ENCODE measurements at regions not wholly inside any gene's neighbourhood (a gene's known extent, or its start where the extent isn't known, plus 50 kb on each side); places are given as distances from the start of the nearest gene placed in this dataset.

DNA sequence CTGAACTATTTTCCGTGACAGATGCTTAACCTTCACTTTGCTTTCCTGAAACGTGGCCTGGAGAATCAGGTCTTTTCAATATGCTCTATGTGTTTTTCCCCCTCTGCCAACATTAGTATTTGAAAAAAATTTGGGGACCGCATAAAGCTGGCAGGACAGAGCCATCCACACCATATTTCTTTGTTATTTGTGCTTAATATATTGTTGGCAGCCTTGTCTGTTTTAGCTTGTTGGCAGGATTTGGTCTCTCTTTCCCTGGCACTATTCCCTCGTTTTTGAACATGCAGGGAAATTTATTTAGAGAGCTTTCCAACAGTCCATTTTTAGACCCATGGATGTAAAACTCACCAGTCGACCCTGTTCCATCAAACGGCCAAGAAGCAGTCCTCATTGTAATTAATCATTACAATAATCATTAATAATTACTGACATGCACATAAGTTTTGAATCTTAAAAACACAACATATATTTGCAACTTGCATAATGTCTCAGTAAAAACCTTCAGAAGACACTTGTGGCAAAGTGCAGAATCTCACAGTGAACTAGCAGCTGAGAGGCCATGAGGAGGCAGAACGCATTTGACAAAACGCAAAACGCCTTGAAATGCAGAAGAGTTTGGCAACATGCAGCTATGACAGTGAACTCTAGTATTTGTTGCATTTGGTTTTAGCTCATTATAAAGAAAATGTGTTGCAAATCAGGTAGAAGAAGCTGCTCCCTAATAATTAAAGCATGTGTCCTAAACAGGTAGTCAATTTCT is 514.2 kb downstream of the C6orf118 start:
- TF ChIP-seq, protein P1, sequence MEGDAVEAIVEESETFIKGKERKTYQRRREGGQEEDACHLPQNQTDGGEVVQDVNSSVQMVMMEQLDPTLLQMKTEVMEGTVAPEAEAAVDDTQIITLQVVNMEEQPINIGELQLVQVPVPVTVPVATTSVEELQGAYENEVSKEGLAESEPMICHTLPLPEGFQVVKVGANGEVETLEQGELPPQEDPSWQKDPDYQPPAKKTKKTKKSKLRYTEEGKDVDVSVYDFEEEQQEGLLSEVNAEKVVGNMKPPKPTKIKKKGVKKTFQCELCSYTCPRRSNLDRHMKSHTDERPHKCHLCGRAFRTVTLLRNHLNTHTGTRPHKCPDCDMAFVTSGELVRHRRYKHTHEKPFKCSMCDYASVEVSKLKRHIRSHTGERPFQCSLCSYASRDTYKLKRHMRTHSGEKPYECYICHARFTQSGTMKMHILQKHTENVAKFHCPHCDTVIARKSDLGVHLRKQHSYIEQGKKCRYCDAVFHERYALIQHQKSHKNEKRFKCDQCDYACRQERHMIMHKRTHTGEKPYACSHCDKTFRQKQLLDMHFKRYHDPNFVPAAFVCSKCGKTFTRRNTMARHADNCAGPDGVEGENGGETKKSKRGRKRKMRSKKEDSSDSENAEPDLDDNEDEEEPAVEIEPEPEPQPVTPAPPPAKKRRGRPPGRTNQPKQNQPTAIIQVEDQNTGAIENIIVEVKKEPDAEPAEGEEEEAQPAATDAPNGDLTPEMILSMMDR (IDR thresholded peaks at IDR 0.05; ENCODE audit: control insufficient read depth, insufficient read depth, low read depth, low read length, missing control alignments) = no peak
- H3K4me3 ChIP-seq (ENCODE audit: control insufficient read depth, low read depth, low read length) = no peak overlapping the region
- DNase-seq (ENCODE audit: low read depth) = no peak

DNA sequence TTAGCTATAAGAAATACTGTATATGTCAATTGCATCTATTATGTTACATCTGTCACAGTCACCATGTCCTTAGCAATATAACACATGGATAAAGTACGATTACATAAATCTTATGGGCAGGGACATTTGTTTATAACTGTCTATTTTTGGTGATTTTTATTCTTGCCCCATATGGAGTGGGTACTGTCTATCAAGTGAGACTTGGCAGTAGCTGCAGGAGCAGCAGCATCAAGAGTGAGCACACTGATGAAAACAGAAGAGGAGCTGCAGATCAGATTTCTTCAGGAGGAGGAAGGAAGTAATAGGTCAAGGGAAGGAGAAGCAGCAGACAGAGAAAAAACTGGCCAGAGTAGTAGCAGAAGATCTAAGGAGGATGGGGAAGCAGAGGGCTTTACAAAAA is 516.7 kb downstream of the C6orf118 start:
- TF ChIP-seq, protein P1 (IDR thresholded peaks at IDR 0.05; ENCODE audit: control insufficient read depth, insufficient read depth, low read depth, low read length, missing control alignments) = no peak
- DNase-seq (ENCODE audit: low read depth) = no peak
- no peak overlapping the region for H3K4me3 ChIP-seq (ENCODE audit: control insufficient read depth, low read depth, low read length)

DNA sequence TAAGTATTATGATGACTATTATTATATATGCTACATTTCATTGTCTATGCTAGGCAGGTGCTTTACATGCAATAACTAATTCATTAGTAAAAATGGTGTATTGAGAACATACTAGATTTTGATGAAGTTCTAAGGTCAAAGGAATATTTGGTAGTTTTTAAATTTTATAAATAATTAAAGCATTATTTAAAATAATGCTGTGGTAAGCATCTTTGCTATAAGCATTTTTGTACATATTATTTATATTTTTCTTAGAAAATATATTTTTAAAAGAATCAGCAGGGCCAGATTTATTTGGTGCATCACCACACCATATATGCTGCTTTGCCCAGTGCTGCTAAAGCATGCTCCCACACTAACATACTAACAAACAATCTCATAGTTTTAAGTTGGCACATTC is 517.9 kb downstream of the C6orf118 start:
- DNase-seq (ENCODE audit: low read depth) = no peak
- TF ChIP-seq, protein P1 (IDR thresholded peaks at IDR 0.05; ENCODE audit: control insufficient read depth, insufficient read depth, low read depth, low read length, missing control alignments) = no peak
- no peak overlapping the region for H3K4me3 ChIP-seq (ENCODE audit: control insufficient read depth, low read depth, low read length)

DNA sequence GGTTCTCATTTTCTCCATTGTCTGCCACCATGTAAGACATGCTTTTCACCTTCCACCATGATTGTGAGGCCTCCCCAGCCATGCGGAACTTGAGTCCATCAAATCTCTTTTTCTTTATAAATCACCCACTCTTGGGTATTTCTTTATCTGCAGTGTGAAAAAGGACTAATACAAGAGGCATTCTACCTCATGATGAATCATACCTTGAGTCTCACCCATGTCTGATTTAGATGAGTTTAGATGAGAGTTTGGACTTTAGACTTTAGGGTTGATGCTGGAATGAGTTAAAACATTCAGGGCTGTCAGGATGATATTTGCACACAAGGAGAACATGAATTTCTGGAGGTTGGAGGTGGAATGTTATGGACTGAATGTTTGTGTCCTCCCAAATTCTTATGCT is 545.6 kb downstream of the C6orf118 start:
- TF ChIP-seq, protein P1 (IDR thresholded peaks at IDR 0.05; ENCODE audit: control insufficient read depth, insufficient read depth, low read depth, low read length, missing control alignments) = no peak
- DNase-seq (ENCODE audit: low read depth) = no peak

DNA sequence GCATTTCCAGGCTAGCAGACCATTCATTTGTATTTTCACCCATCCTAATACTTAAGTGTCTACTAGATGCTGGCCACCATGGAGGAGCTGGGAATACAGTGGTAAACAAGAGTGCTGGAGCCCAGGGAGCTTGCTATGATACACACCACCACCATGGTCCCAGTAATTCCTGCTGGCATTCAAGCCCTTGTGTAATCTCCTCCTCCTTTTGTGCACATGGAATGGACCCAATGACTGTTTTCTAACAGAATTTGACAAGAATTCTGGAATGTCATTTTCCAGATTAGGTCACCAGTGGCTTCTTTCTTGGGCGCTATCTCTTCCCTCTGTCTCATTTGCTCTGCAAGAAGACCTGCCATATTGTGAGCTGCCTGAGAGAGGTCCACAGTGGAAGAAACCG is 552.0 kb downstream of the C6orf118 start:
- H3K4me3 ChIP-seq (ENCODE audit: control insufficient read depth, low read depth, low read length) = no peak overlapping the region
- no peak for DNase-seq (ENCODE audit: low read depth)
- TF ChIP-seq, protein P1 (IDR thresholded peaks at IDR 0.05; ENCODE audit: control insufficient read depth, insufficient read depth, low read depth, low read length, missing control alignments) = no peak

More for the DNA sequence above, 545.6 kb downstream of the C6orf118 start:
- no peak overlapping the region for H3K4me3 ChIP-seq (ENCODE audit: control insufficient read depth, low read depth, low read length)

DNA sequence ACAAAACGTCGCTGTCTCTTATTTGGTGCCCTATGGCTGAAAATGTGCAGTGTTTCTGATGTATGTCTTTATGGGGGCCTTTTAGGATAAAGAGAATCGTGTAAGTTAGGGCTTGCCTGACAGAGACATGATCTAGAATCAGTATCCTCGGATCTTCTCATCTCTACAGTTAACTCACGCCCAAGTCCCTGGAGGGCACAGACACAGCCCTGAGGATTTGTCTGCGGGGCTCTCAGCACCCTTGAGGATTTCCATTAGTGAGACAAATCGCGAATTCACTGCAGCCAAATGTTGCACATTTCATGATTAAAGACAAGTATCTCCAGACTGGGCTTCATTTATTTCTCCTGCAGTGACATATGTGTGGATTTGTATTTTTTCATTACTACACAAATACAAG is 552.7 kb downstream of the C6orf118 start:
- DNase-seq (ENCODE audit: low read depth) = no peak
- TF ChIP-seq, protein P1 (IDR thresholded peaks at IDR 0.05; ENCODE audit: control insufficient read depth, insufficient read depth, low read depth, low read length, missing control alignments) = no peak
- H3K4me3 ChIP-seq (ENCODE audit: control insufficient read depth, low read depth, low read length) = no peak overlapping the region

Data from AG09309 (cell line).